NB4 (cell line): ENCODE measurements at regions not wholly inside any gene's neighbourhood (a gene's known extent, or its start where the extent isn't known, plus 50 kb on each side); places are given as distances from the start of the nearest gene placed in this dataset.

Experiments
- DNase-seq: peaks from one replicate; pipeline ENCODE4 v3.0.0; 2010; ENCODE audit warnings: low read depth
- H3K4me3 ChIP-seq: one replicate; pipeline ENCODE4 v1.5.1; 2011; ENCODE audit warnings: mild to moderate bottlenecking, low read depth, low read length, moderate library complexity
- CTCF ChIP-seq: IDR thresholded peaks from one replicate; pipeline ENCODE4 v1.5.1; 2012; ENCODE audit warnings: low read depth, low read length
- MAX ChIP-seq: IDR thresholded peaks from 2 replicates; pipeline ENCODE4 v1.6.1; 2011; ENCODE audit warnings: low read depth, low read length
- MYC ChIP-seq: IDR thresholded peaks from 2 replicates; pipeline ENCODE4 v1.6.1; 2011; ENCODE audit warnings: low read depth, low read length
- POLR2A ChIP-seq: IDR thresholded peaks from 2 replicates; pipeline ENCODE4 v1.6.1; 2011; ENCODE audit warnings: mild to moderate bottlenecking; ENCODE audit not compliant: insufficient read length; ENCODE audit errors: extremely low read depth

GRCh38 chr18:55866006-55866405, 278.0 kb upstream of the TCF4 start:
- DNase-seq = no peak
- H3K4me3 ChIP-seq = no peak overlapping the region
- TF ChIP-seq CTCF (no peak), POLR2A (no peak), MAX (no peak), MYC (no peak)

GRCh38 chr18:55864281-55864680, 276.3 kb upstream of the TCF4 start:
- H3K4me3 ChIP-seq = no peak overlapping the region
- no peak for DNase-seq
- no peak for TF ChIP-seq MAX
- TF ChIP-seq CTCF = no peak
- no peak for TF ChIP-seq POLR2A
- no peak for TF ChIP-seq MYC

- H3K4me3 ChIP-seq = no peak overlapping the region
- no peak for TF ChIP-seq MAX
- TF ChIP-seq POLR2A = no peak
- TF ChIP-seq MYC = no peak
- TF ChIP-seq CTCF = no peak
- no peak for DNase-seq
Measured at GRCh38 chr18:55863876-55864275, 275.9 kb upstream of the TCF4 start.

- no peak for DNase-seq
- H3K4me3 ChIP-seq = no peak overlapping the region
- no peak for TF ChIP-seq MYC
- TF ChIP-seq MAX = no peak
- no peak for TF ChIP-seq CTCF
- no peak for TF ChIP-seq POLR2A
Measured at GRCh38 chr18:55863391-55863706, 275.4 kb upstream of the TCF4 start.

GRCh38 chr18:55862693-55863390, 274.9 kb upstream of the TCF4 start:
- H3K4me3 ChIP-seq = no peak overlapping the region
- DNase-seq = no peak
- no peak for TF ChIP-seq POLR2A
- no peak for TF ChIP-seq CTCF
- TF ChIP-seq MAX = no peak
- no peak for TF ChIP-seq MYC

GRCh38 chr18:55861266-55861665, 273.3 kb upstream of the TCF4 start:
- peak; percentile 17 for TF ChIP-seq CTCF
- no peak for TF ChIP-seq MYC
- no peak for TF ChIP-seq POLR2A
- no peak for DNase-seq
- no peak overlapping the region for H3K4me3 ChIP-seq
